GM21447 (cell line): ENCODE measurements at regions not wholly inside any gene's neighbourhood (a gene's known extent, or its start where the extent isn't known, plus 50 kb on each side); places are given as distances from the start of the nearest gene placed in this dataset.

ENCODE experiments used
- ATAC-seq: cut with Tn5 transposase; IDR thresholded peaks from one replicate; pipeline ENCODE4 v1.9.1; 2021; ENCODE audit not compliant: unreplicated experiment

DNA sequence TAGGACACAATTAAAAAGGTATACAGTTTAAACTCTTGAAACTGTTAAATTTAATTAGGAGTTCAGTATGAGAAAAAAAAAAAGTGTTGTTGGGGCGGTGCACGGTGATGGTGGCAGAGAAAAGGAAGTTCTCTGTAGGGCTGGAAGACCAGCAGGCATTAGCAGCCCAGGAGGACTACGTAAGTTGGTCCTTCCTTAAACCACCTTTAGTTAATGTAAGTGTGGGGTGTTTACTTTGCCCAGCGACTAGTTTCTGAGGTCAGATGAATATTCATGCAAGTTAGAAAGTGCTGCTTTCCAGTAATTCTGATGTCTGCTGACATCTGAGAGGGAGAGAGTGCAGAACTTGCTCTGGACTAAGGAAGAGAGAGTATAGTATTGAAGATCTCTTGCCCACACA, 54.9 kb downstream of the NKX2-1 start:
- ATAC-seq = no peak

DNA sequence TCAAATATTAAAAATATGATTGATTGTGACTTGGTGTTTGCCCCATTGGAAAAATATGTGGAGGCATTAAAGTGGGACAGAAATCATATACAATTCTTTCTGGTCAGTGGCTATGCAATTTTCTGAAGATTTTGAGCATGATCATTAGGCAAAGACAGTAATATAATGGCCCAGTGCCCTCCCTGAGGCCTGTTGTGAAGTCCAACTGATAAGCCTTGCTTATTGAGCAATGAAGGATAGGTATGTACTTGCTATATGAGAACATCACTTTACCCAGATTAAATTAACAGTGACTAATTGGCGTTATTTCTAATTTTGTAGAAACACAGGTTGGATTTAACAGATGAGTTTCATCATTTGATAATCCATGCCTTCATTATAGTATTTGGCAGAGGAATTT, 57.1 kb downstream of the NKX2-1 start:
- ATAC-seq = no peak

DNA sequence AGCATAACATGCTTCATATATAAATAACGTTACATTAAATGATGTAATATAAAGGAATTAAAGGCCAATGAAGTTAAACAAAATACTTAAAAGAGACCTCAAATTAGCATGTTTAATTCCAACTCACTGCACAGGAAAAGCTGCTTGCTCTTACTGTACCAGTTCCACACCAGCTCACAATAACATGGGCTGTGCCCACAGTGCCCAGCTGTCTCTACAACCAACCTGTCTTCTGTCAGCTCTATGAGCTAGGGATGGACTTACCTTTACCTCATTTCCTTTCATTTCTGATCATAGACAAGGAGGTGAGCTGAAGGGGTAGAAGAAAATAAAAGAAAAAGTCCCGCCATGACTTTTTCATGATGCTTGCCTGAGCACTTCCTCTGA, 64.8 kb downstream of the NKX2-1 start:
- no peak for ATAC-seq

DNA sequence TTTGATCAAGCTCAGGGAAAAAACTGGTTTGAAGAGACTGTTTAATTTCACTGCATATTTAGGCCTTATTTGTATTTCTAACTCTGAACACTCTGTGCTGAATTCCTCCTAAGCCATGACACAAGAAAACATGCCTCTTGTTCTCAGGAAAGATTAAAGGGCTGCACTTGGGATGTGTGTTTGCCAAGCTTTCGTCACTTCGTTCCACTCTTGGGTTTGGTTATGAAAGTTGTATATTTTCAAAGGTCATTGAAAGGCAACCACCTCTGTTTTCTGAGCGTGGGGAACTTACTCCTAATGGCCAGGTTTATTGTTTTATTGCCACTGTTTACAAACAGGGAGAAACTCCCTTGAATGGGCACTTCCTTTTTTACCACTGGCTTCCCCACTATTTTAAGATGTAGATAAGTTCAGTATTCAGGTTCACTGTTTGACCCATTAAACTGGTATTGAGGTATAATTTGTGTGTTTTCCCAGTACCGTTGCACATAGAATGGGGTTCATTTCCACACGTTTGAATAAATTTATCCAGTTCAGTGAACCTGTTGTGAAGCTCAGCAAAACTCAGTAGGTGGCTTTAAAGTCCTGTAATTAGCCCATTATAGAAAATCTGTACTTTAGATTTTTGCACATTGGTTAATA, 65.3 kb downstream of the NKX2-1 start:
- no peak for ATAC-seq

DNA sequence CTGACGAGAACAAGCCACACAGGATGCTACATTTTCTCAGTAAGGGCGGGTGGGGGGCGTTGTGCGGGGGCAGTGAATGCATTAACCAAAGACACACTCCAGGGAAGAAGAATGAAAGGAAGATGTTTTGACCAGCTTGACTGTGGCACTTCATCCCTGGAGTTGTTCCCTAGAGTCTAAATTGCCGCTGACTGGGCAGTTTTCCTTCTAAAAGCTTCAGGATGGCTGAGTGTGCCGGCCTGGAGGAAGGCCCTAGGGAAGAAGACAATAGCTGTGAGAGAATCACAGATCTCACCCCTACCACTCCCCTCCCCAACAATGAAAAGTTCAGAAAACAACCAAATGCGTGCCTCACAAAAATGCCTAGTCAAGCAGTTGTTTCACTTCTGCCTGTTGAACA, 67.2 kb downstream of the NKX2-1 start:
- no peak for ATAC-seq

DNA sequence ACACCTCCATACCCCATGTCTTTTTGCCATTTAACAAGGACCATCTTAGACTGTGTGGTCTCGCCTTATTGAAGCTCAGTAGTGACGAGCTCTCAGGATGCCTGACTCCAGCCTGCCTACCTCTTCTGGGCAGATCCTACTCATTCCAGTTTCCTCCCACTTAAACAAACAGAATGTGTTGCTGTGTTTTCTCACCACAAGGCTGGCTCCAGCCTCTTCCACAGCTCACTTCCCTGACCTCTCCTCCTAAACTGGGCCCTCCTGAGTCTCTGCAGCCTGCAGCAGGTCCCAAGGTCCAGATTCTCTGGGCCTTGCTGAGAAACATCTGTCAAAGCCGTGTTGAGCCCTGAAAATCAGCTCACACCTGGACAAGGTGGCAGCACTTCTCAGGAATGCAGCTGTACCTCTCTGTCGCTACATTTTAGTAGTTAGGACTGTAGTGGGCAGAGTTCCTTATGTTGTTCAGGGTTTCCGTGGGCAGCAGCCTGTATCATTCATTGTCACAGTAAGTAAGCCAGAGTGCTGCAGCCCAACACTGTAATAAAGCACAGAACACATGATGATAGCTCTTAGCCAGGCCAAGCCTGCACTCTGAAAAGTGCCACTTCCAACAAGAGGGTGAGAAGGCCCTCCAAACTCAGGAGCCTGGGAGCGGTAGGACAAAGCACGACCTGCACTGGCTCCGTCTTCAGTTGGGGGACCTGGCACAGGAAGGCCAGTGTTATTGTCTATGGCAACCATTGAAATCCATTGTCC, 68.5 kb downstream of the NKX2-1 start:
- no peak for ATAC-seq

DNA sequence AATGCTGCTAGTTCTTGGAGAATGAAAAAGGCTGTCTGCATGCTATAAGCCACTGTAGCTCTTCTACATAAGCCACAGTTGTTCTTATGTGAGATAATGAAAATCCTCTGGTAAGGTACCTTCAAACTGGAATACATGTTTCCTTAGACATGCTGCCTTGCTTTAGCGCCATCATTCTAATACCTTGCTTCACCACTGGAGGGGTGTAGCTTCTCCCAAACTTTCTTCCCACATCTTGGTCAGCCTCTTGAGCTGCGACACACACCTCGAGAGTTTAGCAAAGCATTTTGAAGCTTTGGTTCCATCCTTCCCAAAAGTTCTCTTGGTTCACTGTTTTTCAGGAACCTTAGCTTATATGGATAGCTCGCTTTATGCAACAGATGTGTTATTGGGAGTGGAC, 69.5 kb downstream of the NKX2-1 start:
- ATAC-seq = no peak

DNA sequence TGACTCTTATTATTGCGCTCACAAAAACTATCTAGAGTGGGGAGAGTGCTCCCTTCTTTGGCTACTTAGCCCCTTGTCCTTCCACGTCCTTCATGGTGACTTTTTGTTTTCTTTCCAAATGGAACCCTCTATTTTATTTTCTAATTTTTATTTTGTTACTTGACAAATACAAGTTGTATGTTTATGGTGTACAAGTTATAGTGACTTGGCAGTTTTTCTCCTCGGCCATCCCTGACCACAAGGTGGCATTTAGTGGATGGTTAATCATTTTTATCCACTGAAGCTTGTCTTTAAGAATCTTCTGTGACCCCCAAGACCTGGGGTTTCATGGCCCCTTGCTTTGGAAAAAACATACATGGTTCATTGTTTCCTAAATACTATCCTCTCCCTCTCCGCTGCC, 70.1 kb downstream of the NKX2-1 start:
- no peak for ATAC-seq

DNA sequence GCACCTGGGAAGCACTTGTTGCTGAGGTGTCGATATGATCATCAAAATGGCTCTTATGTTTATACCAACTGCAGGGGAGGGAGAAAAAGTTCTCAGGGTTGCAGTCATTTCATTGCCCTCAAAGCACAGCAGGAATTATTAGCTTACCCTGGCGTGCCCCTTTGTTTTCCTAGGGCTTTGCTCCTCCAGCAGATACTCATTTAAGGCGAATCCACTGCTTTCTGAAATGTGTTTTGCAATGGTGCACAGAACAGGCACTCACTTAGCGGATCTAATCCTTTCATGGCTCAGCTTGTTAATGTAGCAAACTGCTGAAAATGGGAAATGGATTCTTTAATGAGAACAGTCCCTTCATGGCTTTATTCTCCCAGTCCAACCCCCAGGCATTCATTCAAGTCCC, 76.7 kb downstream of the NKX2-1 start:
- no peak for ATAC-seq

DNA sequence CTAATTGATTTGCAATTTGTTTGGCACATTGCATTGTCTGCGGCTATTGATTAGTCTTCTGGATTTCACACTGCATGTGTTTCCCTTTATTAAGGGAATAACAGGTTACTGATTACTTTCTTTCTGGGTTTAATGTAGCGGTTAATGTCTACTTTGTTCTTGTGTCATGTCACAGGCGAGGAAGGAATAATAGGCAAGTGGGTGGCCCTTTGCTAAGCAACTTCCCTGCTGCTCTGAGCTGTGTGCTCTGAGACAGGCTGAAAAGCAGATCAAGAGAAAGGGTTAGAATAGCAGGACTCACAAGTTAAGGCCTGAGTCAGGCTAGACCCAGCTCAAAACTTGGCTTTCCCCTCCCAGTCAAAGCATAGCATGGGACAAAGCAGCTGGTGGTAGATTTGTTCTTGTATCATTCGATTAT, 77.2 kb downstream of the NKX2-1 start:
- ATAC-seq = no peak

DNA sequence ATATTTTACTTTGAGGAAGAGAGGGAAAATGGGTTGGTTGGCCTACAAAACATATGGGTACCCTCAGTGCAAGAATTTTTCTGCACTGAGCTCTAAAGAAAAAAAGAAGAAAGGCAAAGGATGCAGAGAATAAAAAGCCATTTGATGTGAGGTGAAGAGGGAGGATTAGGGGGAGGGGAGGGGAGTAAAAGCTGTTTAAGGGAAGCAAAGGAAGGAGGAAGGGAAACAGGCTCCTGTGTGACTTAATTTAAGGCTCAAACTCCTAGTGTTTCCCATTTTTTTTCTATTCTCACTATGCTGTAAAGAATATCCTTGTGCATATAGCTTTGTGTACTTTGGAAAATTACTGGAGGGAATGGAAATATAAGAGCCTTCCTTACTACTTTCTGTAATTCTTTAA, 78.7 kb downstream of the NKX2-1 start:
- no peak for ATAC-seq

DNA sequence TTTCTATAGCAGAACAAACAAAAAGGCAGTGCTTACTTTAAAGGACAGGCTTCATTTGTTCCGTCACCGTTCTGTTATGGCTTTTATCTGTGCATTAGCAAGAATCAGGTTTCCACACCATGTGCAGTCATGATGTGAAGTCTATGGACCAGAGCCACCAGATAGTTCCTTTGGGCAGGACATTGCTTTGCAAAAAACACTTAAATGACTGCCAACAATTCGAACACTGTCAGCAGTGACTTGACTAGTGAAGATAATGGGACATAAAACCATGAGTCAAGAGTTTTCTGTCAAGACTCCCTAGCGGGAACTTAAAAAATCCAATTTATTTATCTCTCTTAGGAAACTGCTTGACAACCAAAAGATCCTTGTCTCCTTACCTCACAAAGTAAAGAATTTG, 80.3 kb downstream of the NKX2-1 start:
- ATAC-seq = no peak

DNA sequence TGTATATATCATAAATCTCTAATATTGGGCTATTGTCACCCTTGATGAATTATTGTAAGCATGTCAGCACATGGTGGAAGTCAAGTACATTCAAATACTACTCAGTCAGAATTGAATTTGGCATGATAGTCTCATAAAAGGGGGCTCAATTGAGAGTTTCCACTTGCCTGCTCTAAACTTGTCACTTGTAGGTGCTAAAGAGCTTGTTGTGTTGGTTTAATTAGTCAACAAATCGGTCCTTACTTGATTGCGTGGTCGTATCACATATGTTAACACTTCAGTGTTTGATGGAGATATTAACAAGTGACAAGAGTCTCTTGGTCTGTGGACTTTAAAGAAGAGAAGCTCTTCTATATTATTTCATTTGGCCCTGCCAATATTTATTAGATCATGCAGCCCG, 81.1 kb downstream of the NKX2-1 start:
- ATAC-seq = no peak

DNA sequence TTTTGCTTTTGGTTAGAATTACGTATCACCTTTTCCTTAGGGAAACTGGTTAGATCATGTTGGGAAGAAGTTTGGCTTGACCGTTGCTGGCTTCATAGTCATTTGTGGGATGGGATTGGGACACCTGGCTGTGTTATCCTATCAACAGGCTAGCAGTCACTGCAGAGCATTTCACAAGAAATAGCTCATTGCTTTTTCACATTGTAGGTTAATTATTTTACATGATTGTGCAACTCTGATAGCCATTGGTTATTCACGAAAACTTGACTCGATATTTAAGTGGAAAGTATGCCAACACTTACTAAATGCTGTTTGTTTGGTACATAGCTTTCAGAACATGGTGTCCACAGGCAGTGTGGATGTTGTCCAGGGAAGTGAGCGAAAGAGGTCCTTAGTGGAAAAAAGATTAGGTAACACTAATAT, 89.4 kb downstream of the NKX2-1 start:
- ATAC-seq = no peak

DNA sequence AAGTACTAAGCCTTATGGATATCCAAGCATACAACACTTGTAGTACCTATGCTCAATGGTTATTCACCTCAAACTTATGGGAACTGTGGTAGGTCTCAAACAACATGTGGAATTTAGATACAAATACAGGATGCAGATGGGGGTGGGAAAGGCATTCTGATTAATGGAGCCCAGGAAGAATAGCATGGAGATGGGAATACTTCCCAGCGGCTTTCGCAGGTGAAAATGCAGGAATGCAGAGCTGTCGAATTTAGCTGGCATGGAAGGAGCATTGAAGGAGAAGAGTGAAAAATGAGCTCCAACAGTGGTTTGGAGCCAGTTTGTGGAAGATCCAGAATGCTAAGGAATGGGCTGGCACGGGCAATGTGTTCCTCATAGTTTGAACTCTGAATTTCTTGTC, 89.9 kb downstream of the NKX2-1 start:
- no peak for ATAC-seq

DNA sequence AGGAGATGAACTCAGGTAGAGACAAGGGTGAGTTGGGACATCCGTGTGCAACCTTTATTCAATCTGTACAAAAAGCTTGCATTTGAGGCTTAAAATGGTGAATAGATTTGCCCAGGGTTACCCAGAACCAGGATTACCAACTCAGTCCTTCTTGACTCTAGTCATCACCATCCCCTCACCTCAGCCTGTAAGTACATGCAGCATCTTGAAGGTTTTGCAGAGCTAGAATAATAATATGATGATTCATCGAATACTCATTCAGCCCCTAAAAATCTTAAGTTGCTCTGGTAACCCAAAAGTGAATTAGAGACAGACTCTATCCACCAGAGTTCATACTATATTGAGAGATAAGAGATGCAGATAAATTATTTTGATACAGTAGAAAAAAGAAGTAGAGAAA, 90.3 kb downstream of the NKX2-1 start:
- no peak for ATAC-seq

DNA sequence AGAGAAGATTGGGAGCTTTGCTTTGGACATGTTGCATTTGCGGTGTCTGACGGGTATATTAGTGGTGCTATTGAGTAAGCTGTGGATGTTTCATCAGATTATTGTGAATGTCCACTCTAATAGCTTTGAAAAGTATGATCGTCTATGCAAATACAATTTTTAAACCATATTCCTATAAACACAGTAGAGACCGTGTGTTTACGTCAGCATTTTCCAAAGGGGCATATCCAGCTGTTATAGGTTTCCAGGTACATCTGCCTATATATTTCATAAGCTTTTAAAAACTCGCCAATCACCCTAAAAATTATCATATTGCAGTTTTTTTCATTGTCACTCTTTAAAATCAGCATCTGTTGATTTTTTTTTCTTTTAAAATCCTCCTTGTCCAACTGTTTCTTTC, 91.7 kb downstream of the NKX2-1 start:
- no peak for ATAC-seq

DNA sequence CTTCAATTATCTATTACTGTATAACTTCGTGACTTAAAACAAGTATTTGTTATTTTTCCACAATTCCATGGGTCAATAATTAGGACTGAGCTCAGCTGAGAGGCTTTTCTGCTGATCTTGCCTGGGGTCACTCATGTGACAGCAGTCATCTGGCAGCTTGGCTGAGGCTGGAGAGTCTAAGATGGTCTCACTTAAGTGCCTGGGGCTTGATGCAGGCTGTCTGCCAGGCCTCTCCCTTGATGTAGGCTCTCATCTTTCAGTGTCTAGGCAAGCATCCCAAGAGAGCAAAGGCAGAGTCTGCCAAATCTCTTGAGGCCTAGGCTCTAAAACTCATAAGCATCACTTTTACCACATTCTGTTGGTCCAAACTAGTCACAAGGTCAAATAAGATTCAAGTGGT, 93.2 kb downstream of the NKX2-1 start:
- no peak for ATAC-seq

DNA sequence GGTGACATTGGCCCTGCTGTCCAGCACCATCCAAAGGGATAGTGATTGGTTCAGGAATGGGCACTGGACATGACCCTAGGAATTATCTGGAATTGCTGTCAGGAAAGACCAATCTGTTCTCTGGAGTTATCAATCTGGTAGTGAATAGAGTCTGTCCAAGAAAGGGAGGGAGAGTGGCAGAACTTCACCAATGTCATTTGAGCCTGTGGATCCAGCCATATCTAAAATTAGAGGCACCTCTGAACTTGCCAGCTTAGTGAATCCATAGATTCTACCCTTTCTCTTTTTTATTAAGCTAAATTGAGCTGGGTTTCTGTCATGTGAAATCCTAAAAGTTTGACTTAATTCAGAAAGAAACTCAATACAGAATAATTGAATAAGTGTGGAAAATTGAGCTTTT, 93.9 kb downstream of the NKX2-1 start:
- no peak for ATAC-seq

DNA sequence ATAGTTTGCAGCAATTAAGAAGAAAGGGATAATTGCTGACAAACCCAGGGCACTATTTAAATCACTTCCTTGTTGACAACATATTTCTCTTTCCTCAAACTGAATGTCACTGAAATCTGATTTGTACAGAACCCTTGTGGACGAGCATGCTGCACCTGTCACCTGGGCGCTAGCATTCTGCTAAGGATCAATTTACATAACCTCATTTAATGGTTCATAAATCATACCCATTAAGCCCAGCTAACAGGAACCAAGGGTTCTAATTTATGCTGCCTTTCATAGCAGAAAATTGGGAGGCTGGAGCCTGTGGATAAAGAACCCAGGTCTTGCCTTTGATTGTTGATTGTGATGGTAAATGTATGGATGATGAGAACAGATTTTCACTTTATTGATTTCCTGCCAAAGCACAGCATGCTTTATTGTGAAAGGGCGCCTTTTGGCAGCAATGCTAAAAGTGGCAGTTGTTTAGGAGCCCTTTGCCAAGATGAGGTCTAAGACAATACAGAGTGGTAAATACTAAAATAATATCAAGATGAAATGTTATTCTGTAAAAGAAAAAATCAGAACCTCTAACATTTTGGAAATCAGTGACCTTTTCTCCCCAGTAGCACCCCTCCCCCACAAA, 95.4 kb downstream of the NKX2-1 start:
- ATAC-seq = no peak

DNA sequence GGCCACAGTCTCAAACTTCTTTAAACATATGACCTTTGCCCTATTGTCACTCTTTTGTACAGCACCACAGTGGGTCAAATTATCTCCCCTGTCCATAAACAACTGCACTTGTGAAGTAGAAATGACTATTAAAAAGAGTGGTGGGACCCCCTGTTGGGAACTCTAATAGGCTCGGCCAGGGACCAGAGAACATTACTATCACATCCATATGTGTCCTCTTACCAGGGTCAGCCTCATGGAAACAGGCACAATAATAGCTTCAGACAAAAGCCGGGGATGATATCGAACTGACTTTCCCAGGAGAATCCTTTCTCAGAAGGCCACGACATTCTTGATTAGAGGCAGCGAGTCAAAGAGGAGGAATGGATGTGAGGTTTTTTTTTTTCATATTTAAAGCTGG, 96.6 kb downstream of the NKX2-1 start:
- ATAC-seq = no peak

DNA sequence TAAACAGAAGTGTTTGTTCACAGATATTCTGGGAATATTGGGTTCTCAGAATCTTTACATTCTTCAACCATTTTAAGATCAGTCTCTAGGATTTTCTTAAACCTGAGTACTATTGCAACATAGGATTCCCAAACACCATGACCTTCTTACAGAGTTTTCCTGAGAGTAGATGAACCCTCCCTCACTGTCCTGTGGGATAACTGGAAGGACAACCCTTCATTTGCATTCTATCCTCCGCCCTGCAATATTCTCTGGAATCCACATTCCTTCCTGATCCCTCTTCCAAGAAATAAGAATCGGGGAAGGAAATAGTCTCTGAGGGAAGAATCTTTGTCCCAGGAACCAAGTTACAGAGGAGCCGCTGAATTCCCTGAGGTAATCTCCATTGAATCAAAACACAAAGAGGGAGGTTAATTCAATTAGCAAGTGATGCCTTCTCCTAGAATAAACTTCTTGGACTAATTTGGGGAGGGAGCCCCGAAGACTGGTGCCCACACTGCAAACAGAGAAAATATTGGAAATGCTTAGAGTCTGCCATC, 99.8 kb upstream of the MBIP start:
- no peak for ATAC-seq
